A673 (cell line): ENCODE measurements at regions not wholly inside any gene's neighbourhood (a gene's known extent, or its start where the extent isn't known, plus 50 kb on each side); places are given as distances from the start of the nearest gene placed in this dataset.

Experiments
- BruUV-seq: library from RNA; stranded (reverse); fragments of 400-500 nt; replicated peaks from 2 replicates; lab custom pipeline; 2021; lab: Mats Ljungman, UMichigan
- CTCF ChIA-PET: fragments of 300-600 bp; sonication (Branson Sonifier 250); formaldehyde crosslinking; loops from one replicate; lab custom pipeline; 2022; ENCODE audit warnings: antibody characterized with exemption; lab: Charles Lee
- POLR2A ChIA-PET: fragments of 300-600 bp; sonication (Branson Sonifier 250); formaldehyde crosslinking; loops from one replicate; lab custom pipeline; 2022; ENCODE audit warnings: antibody characterized with exemption; ENCODE audit not compliant: low non-redundant PET; lab: Charles Lee
- DNase-seq: peaks from one replicate; pipeline ENCODE4 v3.0.0-alpha.2; 2015; ENCODE audit warnings: low spot score
- H3K27ac ChIP-seq: fragments of 200-600 bp; sonication (generic); 2 replicates; pipeline ENCODE4 v1.5.1; 2016; ENCODE audit warnings: mixed run types, low read depth, mild to moderate bottlenecking, mixed read lengths, antibody characterized with exemption, low read length; ENCODE audit not compliant: poor library complexity, severe bottlenecking
- H3K27me3 ChIP-seq: fragments of 200-600 bp; sonication (generic); replicated peaks from 2 replicates; pipeline ENCODE4 v1.6.1; 2017; ENCODE audit warnings: mixed run types, low read depth, mild to moderate bottlenecking, mixed read lengths, antibody characterized with exemption, low read length; ENCODE audit not compliant: insufficient read depth, poor library complexity
- H3K36me3 ChIP-seq: fragments of 200-600 bp; sonication (generic); 2 replicates; pipeline ENCODE4 v1.6.1; 2016; ENCODE audit warnings: mixed run types, mild to moderate bottlenecking, mixed read lengths, antibody characterized with exemption, low read length; ENCODE audit not compliant: insufficient read depth, poor library complexity, severe bottlenecking
- H3K4me1 ChIP-seq: fragments of 200-600 bp; sonication (generic); 2 replicates; pipeline ENCODE4 v1.6.1; 2017; ENCODE audit warnings: mixed run types, mild to moderate bottlenecking, mixed read lengths, antibody characterized with exemption, low read length; ENCODE audit not compliant: insufficient read depth, poor library complexity, severe bottlenecking
- H3K4me3 ChIP-seq: fragments of 200-600 bp; sonication (generic); 2 replicates; pipeline ENCODE4 v1.5.1; 2016; ENCODE audit warnings: low read depth, mixed run types, mild to moderate bottlenecking, mixed read lengths, low read length; ENCODE audit not compliant: poor library complexity, severe bottlenecking
- H3K9me3 ChIP-seq: fragments of 200-600 bp; sonication (generic); 2 replicates; pipeline ENCODE4 v1.6.1; 2016; ENCODE audit warnings: mixed run types, low read depth, mild to moderate bottlenecking, mixed read lengths, antibody characterized with exemption, low read length; ENCODE audit not compliant: poor library complexity, severe bottlenecking
- EZH2 ChIP-seq: fragments of 200-600 bp; sonication (generic); IDR thresholded peaks from 2 replicates; pipeline ENCODE4 v1.6.1; 2017; ENCODE audit warnings: borderline replicate concordance, low read depth, mild to moderate bottlenecking, mixed read lengths, antibody characterized with exemption, low read length; ENCODE audit not compliant: poor library complexity, severe bottlenecking
- intact Hi-C: fragments of 100-400 bp; cut with micrococcal nuclease; formaldehyde crosslinking; loops from one replicate; pipeline ENCODE4 v1.10.0; 2022; ENCODE audit not compliant: unreplicated experiment
- TF ChIP-seq, protein P1 (sequence below): fragments of 300-800, 200-600 bp; sonication (generic); conservative IDR thresholded peaks from 2 replicates; pipeline ENCODE4 v1.5.1; 2017; ENCODE audit warnings: low read depth, mild to moderate bottlenecking, antibody characterized with exemption, low read length, moderate library complexity, mixed read lengths

DNA sequence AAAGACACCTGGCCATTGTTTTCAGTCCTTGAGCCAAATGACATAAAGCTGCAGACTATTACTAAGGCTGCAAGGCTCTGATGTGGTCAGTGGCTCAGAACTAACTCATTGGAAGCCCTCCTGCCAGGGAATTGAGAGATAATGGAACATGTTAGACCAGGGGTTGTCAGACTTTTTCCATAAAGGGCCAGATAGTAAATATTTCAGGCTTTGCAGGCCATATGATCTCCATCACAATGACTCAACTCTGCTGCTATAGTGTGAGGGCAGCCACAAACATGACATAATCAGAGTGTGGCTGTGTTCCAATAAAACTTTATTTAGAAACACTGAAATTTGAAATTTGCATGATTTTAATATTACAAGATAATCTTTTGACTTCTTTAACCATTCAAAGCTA lies 140.3 kb downstream of the TMEM30B start:
- peaks cover 17% of the 10 kb centered on the region for H3K9me3 ChIP-seq
- POLR2A ChIA-PET: interaction anchor here (0.6 kb wide), 1 partner anchor 34 kb away, joined by 3 read pairs; no protein-coding TSS in a partner anchor
- no peak overlapping the region for H3K27ac ChIP-seq
- intact Hi-C loops: loop anchor here (10.0 kb wide), 1 partner anchor 114 kb away; no protein-coding TSS in a partner anchor
- no peak for TF ChIP-seq EZH2
- TF ChIP-seq, protein P1, sequence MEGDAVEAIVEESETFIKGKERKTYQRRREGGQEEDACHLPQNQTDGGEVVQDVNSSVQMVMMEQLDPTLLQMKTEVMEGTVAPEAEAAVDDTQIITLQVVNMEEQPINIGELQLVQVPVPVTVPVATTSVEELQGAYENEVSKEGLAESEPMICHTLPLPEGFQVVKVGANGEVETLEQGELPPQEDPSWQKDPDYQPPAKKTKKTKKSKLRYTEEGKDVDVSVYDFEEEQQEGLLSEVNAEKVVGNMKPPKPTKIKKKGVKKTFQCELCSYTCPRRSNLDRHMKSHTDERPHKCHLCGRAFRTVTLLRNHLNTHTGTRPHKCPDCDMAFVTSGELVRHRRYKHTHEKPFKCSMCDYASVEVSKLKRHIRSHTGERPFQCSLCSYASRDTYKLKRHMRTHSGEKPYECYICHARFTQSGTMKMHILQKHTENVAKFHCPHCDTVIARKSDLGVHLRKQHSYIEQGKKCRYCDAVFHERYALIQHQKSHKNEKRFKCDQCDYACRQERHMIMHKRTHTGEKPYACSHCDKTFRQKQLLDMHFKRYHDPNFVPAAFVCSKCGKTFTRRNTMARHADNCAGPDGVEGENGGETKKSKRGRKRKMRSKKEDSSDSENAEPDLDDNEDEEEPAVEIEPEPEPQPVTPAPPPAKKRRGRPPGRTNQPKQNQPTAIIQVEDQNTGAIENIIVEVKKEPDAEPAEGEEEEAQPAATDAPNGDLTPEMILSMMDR: no peak
- peaks cover 13% of the 10 kb centered on the region for H3K4me1 ChIP-seq
- DNase-seq: no peak
- no peaks in the 10 kb centered on the region for H3K36me3 ChIP-seq
- no TSS peak for BruUV-seq
- H3K27me3 ChIP-seq: no peaks in the 10 kb centered on the region
- CTCF ChIA-PET: no interaction called here
- no peak overlapping the region for H3K4me3 ChIP-seq

DNA sequence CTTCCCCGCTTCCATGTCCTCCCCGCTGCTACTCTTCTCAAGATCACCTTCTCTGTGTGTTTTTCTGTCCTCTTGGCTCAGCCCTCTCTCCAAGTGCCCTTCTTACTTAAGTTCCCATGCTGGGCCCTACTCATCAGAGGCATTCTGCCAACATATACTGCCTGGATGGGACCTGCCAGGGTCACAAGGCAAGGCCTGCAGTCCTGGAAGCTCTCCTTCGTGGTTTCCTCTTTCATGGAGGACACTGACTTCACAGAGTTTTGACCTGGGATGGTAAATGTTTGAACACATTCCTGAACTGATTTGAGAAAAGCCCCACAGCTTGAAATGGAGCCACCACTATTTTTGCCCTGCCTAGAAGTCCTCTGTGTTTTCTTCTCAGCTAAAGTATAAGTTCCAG lies 140.9 kb downstream of the TMEM30B start:
- ChIA-PET CTCF (no interaction called here), POLR2A (no interaction called here)
- Histone ChIP-seq H3K4me3 (no peak overlapping the region), H3K27me3 (no peaks in the 10 kb centered on the region), H3K27ac (no peak overlapping the region), H3K4me1 (peaks cover 7% of the 10 kb centered on the region), H3K36me3 (no peaks in the 10 kb centered on the region), H3K9me3 (peaks cover 17% of the 10 kb centered on the region)
- intact Hi-C loops: loop anchor here (10.0 kb wide), 1 partner anchor 115 kb away; no protein-coding TSS in a partner anchor
- no TSS peak for BruUV-seq
- DNase-seq: no peak
- TF ChIP-seq, protein P1: no peak
- no peak for TF ChIP-seq EZH2

- ChIA-PET POLR2A (no interaction called here), CTCF (no interaction called here)
- TF ChIP-seq, protein P1: no peak
- no peak for TF ChIP-seq EZH2
- Histone ChIP-seq H3K27me3 (no peaks in the 10 kb centered on the region), H3K4me1 (no peaks in the 10 kb centered on the region), H3K9me3 (peaks cover 12% of the 10 kb centered on the region), H3K4me3 (no peak overlapping the region), H3K36me3 (no peaks in the 10 kb centered on the region), H3K27ac (no peak overlapping the region)
- intact Hi-C loops: no loop called here
- DNase-seq: no peak
- no TSS peak for BruUV-seq
Observed at GRCh38 chr14:61139006-61139599, 142.0 kb downstream of the TMEM30B start.
